ENCODE measurements at regions not wholly inside any gene's neighbourhood (a gene's known extent, or its start where the extent isn't known, plus 50 kb on each side); places are given as distances from the start of the nearest gene placed in this dataset.

GRCh38 chr3:89787485-89787884, 680.1 kb downstream of the EPHA3 start:
- TF ChIP-seq FOXA1 (IDR thresholded peaks at IDR 0.05): no peak
- TF ChIP-seq JUND (IDR thresholded peaks at IDR 0.05): no peak
